Mucosa of rectum (tissue), 2 donors: ENCODE measurements at regions not wholly inside any gene's neighbourhood (a gene's known extent, or its start where the extent isn't known, plus 50 kb on each side); places are given as distances from the start of the nearest gene placed in this dataset.

Experiments used
- H3K27ac ChIP-seq, 2 donors: one replicate each; pipeline ENCODE4 v1.7.0; 2013; ENCODE audit warnings: inconsistent platforms in 2 of 2, low read depth in 2 of 2, low read length in 2 of 2
- H3K27me3 ChIP-seq, 2 donors: one replicate each; pipeline ENCODE4 v1.7.0; 2013; ENCODE audit warnings: low read length in 2 of 2; ENCODE audit not compliant: control insufficient read depth in 2 of 2, insufficient read depth in 2 of 2
- H3K36me3 ChIP-seq, 2 donors: one replicate each; pipeline ENCODE4 v1.7.0; 2013; ENCODE audit warnings: low read length in 2 of 2; ENCODE audit not compliant: control insufficient read depth in 2 of 2, insufficient read depth in 2 of 2
- H3K4me1 ChIP-seq, 2 donors: one replicate each; pipeline ENCODE4 v1.7.0; 2013; ENCODE audit warnings: low read length in 2 of 2, mild to moderate bottlenecking in 1 of 2; ENCODE audit not compliant: control insufficient read depth in 2 of 2, insufficient read depth in 2 of 2
- H3K4me3 ChIP-seq, 2 donors: one replicate each; pipeline ENCODE4 v1.7.0; 2013; ENCODE audit warnings: low read length in 2 of 2
- H3K9ac ChIP-seq, 2 donors: one replicate each; pipeline ENCODE4 v1.7.0; 2013; ENCODE audit warnings: low read length in 2 of 2, low read depth in 1 of 2, mild to moderate bottlenecking in 1 of 2
- H3K9me3 ChIP-seq, 2 donors: one replicate each; pipeline ENCODE4 v1.7.0; 2013; ENCODE audit warnings: low read length in 2 of 2; ENCODE audit not compliant: control insufficient read depth in 2 of 2
- donor health status: healthy.
- donor health status: Normal muscosa, but diverticular disease.

- Histone ChIP-seq H3K27me3 (no peaks in the 10 kb centered on the region), H3K27ac (no peak overlapping the region), H3K4me3 (no peak overlapping the region)
Measured at GRCh38 chr4:17380347-17380746, 131.5 kb downstream of the QDPR start.

GRCh38 chr4:17376205-17376604, 135.7 kb downstream of the QDPR start:
- Histone ChIP-seq H3K9ac (no peak overlapping the region), H3K4me1 (no peaks in the 10 kb centered on the region), H3K27me3 (no peaks in the 10 kb centered on the region), H3K9me3 (no peaks in the 10 kb centered on the region), H3K4me3 (no peak overlapping the region), H3K36me3 (no peaks in the 10 kb centered on the region), H3K27ac (no peak overlapping the region)

More at GRCh38 chr4:17380347-17380746, 131.5 kb downstream of the QDPR start:
- Histone ChIP-seq H3K9ac (no peak overlapping the region), H3K9me3 (no peaks in the 10 kb centered on the region), H3K36me3 (no peaks in the 10 kb centered on the region), H3K4me1 (no peaks in the 10 kb centered on the region)

- H3K36me3 ChIP-seq = no peaks in the 10 kb centered on the region
- no peak overlapping the region for H3K27ac ChIP-seq
Measured at GRCh38 chr4:17373666-17374065, 138.2 kb downstream of the QDPR start.

GRCh38 chr4:17370818-17371217, 141.1 kb downstream of the QDPR start:
- H3K4me3 ChIP-seq = no peak overlapping the region
- H3K27me3 ChIP-seq = no peaks in the 10 kb centered on the region
- H3K36me3 ChIP-seq = no peaks in the 10 kb centered on the region
- H3K9me3 ChIP-seq = no peaks in the 10 kb centered on the region
- no peak overlapping the region for H3K9ac ChIP-seq
- no peaks in the 10 kb centered on the region for H3K4me1 ChIP-seq
- no peak overlapping the region for H3K27ac ChIP-seq

More at GRCh38 chr4:17373666-17374065, 138.2 kb downstream of the QDPR start:
- Histone ChIP-seq H3K4me1 (no peaks in the 10 kb centered on the region), H3K4me3 (no peak overlapping the region), H3K9ac (no peak overlapping the region), H3K27me3 (no peaks in the 10 kb centered on the region), H3K9me3 (no peaks in the 10 kb centered on the region)

GRCh38 chr4:17368408-17368807, 143.5 kb downstream of the QDPR start:
- H3K36me3 ChIP-seq = no peaks in the 10 kb centered on the region
- no peaks in the 10 kb centered on the region for H3K9me3 ChIP-seq
- H3K4me3 ChIP-seq = no peak overlapping the region
- no peak overlapping the region for H3K9ac ChIP-seq
- no peak overlapping the region for H3K27ac ChIP-seq
- H3K4me1 ChIP-seq = no peaks in the 10 kb centered on the region
- H3K27me3 ChIP-seq = no peaks in the 10 kb centered on the region

- Histone ChIP-seq H3K27ac (no peak overlapping the region), H3K9ac (no peak overlapping the region), H3K9me3 (no peaks in the 10 kb centered on the region), H3K4me3 (no peak overlapping the region), H3K36me3 (no peaks in the 10 kb centered on the region), H3K27me3 (no peaks in the 10 kb centered on the region), H3K4me1 (no peaks in the 10 kb centered on the region)
Measured at GRCh38 chr4:17367201-17367600, 144.7 kb downstream of the QDPR start.

GRCh38 chr4:17366496-17366895, 145.4 kb downstream of the QDPR start:
- Histone ChIP-seq H3K27ac (no peak overlapping the region), H3K4me3 (no peak overlapping the region), H3K9ac (no peak overlapping the region), H3K9me3 (no peaks in the 10 kb centered on the region), H3K36me3 (no peaks in the 10 kb centered on the region), H3K27me3 (no peaks in the 10 kb centered on the region), H3K4me1 (no peaks in the 10 kb centered on the region)

- no peaks in the 10 kb centered on the region for H3K4me1 ChIP-seq
- H3K36me3 ChIP-seq = no peaks in the 10 kb centered on the region
- no peak overlapping the region for H3K4me3 ChIP-seq
- H3K9ac ChIP-seq = no peak overlapping the region
- H3K27ac ChIP-seq = no peak overlapping the region
- no peaks in the 10 kb centered on the region for H3K27me3 ChIP-seq
- no peaks in the 10 kb centered on the region for H3K9me3 ChIP-seq
Measured at GRCh38 chr4:17362430-17362829, 149.5 kb downstream of the QDPR start.

- Histone ChIP-seq H3K27me3 (no peaks in the 10 kb centered on the region), H3K9ac (no peak overlapping the region), H3K27ac (no peak overlapping the region), H3K4me3 (no peak overlapping the region), H3K9me3 (no peaks in the 10 kb centered on the region), H3K4me1 (no peaks in the 10 kb centered on the region), H3K36me3 (no peaks in the 10 kb centered on the region)
Measured at GRCh38 chr4:17358241-17358640, 153.6 kb downstream of the QDPR start.

- no peak overlapping the region for H3K9ac ChIP-seq
- H3K27me3 ChIP-seq = no peaks in the 10 kb centered on the region
- no peaks in the 10 kb centered on the region for H3K9me3 ChIP-seq
- H3K27ac ChIP-seq = no peak overlapping the region
- H3K36me3 ChIP-seq = no peaks in the 10 kb centered on the region
- no peaks in the 10 kb centered on the region for H3K4me1 ChIP-seq
- H3K4me3 ChIP-seq = no peak overlapping the region
Measured at GRCh38 chr4:17356926-17357325, 155.0 kb downstream of the QDPR start.

- H3K9me3 ChIP-seq = no peaks in the 10 kb centered on the region
- H3K27me3 ChIP-seq = no peaks in the 10 kb centered on the region
Measured at GRCh38 chr4:17352357-17352756, 159.5 kb downstream of the QDPR start.

More at GRCh38 chr4:17352357-17352756, 159.5 kb downstream of the QDPR start:
- H3K36me3 ChIP-seq = no peaks in the 10 kb centered on the region
- H3K9ac ChIP-seq = no peak overlapping the region
- H3K4me3 ChIP-seq = no peak overlapping the region
- no peaks in the 10 kb centered on the region for H3K4me1 ChIP-seq
- no peak overlapping the region for H3K27ac ChIP-seq
